Suprapubic skin (tissue), 4 donors: ENCODE measurements at regions not wholly inside any gene's neighbourhood (a gene's known extent, or its start where the extent isn't known, plus 50 kb on each side); places are given as distances from the start of the nearest gene placed in this dataset.

Source experiments
- DNase-seq, 2 donors: peaks; one replicate each; pipeline ENCODE4 v3.0.0-alpha.2; 2019; ENCODE audit warnings: low spot score in 2 of 2
- H3K27ac ChIP-seq: fragments of 200-600 bp; sonication (generic); one replicate; pipeline ENCODE4 v1.5.1; 2019
- H3K27me3 ChIP-seq: fragments of 200-600 bp; sonication (generic); one replicate; pipeline ENCODE4 v1.5.1; 2019
- H3K36me3 ChIP-seq: fragments of 200-600 bp; sonication (generic); one replicate; pipeline ENCODE4 v1.5.1; 2019
- H3K4me1 ChIP-seq: fragments of 200-600 bp; sonication (generic); one replicate; pipeline ENCODE4 v1.5.1; 2019
- H3K4me3 ChIP-seq: fragments of 200-600 bp; sonication (generic); one replicate; pipeline ENCODE4 v1.5.1; 2019; ENCODE audit warnings: mild to moderate bottlenecking
- H3K9me3 ChIP-seq: fragments of 200-600 bp; sonication (generic); one replicate; pipeline ENCODE4 v1.5.1; 2019
- CTCF ChIP-seq, 2 donors: fragments of 200-600 bp in 1 of 2; fragments of 450-650 bp in 1 of 2; sonication (generic) in 1 of 2; IDR thresholded peaks; one replicate each; pipeline ENCODE4 v1.5.1; 2016 to 2019; ENCODE audit warnings: antibody characterized with exemption in 2 of 2, mild to moderate bottlenecking in 1 of 2, moderate library complexity in 1 of 2
- EP300 ChIP-seq: sonication (generic); formaldehyde crosslinking; IDR thresholded peaks from one replicate; pipeline ENCODE4 v1.6.1; 2017; ENCODE audit warnings: antibody characterized with exemption
- POLR2A ChIP-seq, 2 donors: fragments of 450-650 bp; IDR thresholded peaks; one replicate each; pipeline ENCODE4 v1.6.1; 2017; ENCODE audit warnings: antibody characterized with exemption in 2 of 2, mild to moderate bottlenecking in 2 of 2, moderate library complexity in 2 of 2
- POLR2AphosphoS5 ChIP-seq, 3 donors: sonication (generic); formaldehyde crosslinking; IDR thresholded peaks; one replicate each; pipeline ENCODE4 v1.6.1; 2017; ENCODE audit warnings: antibody characterized with exemption in 3 of 3
- WGBS: methylation state at CpG from one replicate; pipeline ENCODE4 v1.1.5; 2018; 5-methylcytosine and 5-hydroxymethylcytosine counted together

GRCh38 chr12:115396567-115396966 lies 712.6 kb upstream of the TBX3 start:
- Histone ChIP-seq H3K9me3 (no peaks in the 10 kb centered on the region), H3K4me3 (no peak overlapping the region), H3K4me1 (no peaks in the 10 kb centered on the region), H3K27me3 (no peaks in the 10 kb centered on the region), H3K27ac (no peak overlapping the region), H3K36me3 (no peaks in the 10 kb centered on the region)
- TF ChIP-seq CTCF (IDR thresholded peaks at IDR 0.05) (no peak), EP300 (no peak), POLR2A (IDR thresholded peaks at IDR 0.05) (no peak), POLR2AphosphoS5 (IDR thresholded peaks at IDR 0.05) (no peak)
- DNase-seq, result no peak

GRCh38 chr12:115394496-115395220 lies 710.7 kb upstream of the TBX3 start:
- no peaks in the 10 kb centered on the region for H3K27me3 ChIP-seq
- H3K9me3 ChIP-seq, result no peaks in the 10 kb centered on the region
- H3K27ac ChIP-seq, result no peak overlapping the region
- H3K4me1 ChIP-seq, result no peaks in the 10 kb centered on the region
- WGBS, result 41% methylated on average over 5 of the region's 5 CpGs
- DNase-seq, result no peak
- no peaks in the 10 kb centered on the region for H3K36me3 ChIP-seq
- H3K4me3 ChIP-seq, result no peak overlapping the region
- no peak for TF ChIP-seq EP300
- TF ChIP-seq POLR2AphosphoS5 (IDR thresholded peaks at IDR 0.05), result no peak
- TF ChIP-seq CTCF (IDR thresholded peaks at IDR 0.05), result no peak
- no peak for TF ChIP-seq POLR2A (IDR thresholded peaks at IDR 0.05)

- no peak for TF ChIP-seq CTCF (IDR thresholded peaks at IDR 0.05)
- no peak for TF ChIP-seq POLR2A (IDR thresholded peaks at IDR 0.05)
- TF ChIP-seq POLR2AphosphoS5 (IDR thresholded peaks at IDR 0.05), result no peak
- no peak for TF ChIP-seq EP300
- Histone ChIP-seq H3K4me3 (no peak overlapping the region), H3K4me1 (peaks cover 4% of the 10 kb centered on the region), H3K27me3 (no peaks in the 10 kb centered on the region), H3K9me3 (no peaks in the 10 kb centered on the region), H3K27ac (no peak overlapping the region), H3K36me3 (no peaks in the 10 kb centered on the region)
- no peak for DNase-seq
- 72% methylated on average over 6 of the region's 6 CpGs for WGBS
Measured at GRCh38 chr12:115388139-115388538, 704.2 kb upstream of the TBX3 start.

GRCh38 chr12:115387467-115387901 lies 703.5 kb upstream of the TBX3 start:
- Histone ChIP-seq H3K27me3 (no peaks in the 10 kb centered on the region), H3K4me1 (peaks cover 4% of the 10 kb centered on the region), H3K27ac (no peak overlapping the region), H3K36me3 (no peaks in the 10 kb centered on the region), H3K9me3 (no peaks in the 10 kb centered on the region), H3K4me3 (no peak overlapping the region)
- no peak for DNase-seq
- 88% methylated on average over 5 of the region's 5 CpGs for WGBS
- TF ChIP-seq POLR2A (IDR thresholded peaks at IDR 0.05), result no peak
- no peak for TF ChIP-seq POLR2AphosphoS5 (IDR thresholded peaks at IDR 0.05)
- TF ChIP-seq CTCF (IDR thresholded peaks at IDR 0.05), result no peak
- no peak for TF ChIP-seq EP300

GRCh38 chr12:115386946-115387345 lies 703.0 kb upstream of the TBX3 start:
- WGBS, result 92% methylated on average over 6 of the region's 6 CpGs
- Histone ChIP-seq H3K27ac (no peak overlapping the region), H3K36me3 (no peaks in the 10 kb centered on the region), H3K27me3 (no peaks in the 10 kb centered on the region), H3K9me3 (no peaks in the 10 kb centered on the region), H3K4me1 (peaks cover 4% of the 10 kb centered on the region), H3K4me3 (no peak overlapping the region)
- DNase-seq, result no peak
- TF ChIP-seq POLR2A (IDR thresholded peaks at IDR 0.05) (no peak), CTCF (IDR thresholded peaks at IDR 0.05) (no peak), EP300 (no peak), POLR2AphosphoS5 (IDR thresholded peaks at IDR 0.05) (no peak)
